ENCODE measurements at regions not wholly inside any gene's neighbourhood (a gene's known extent, or its start where the extent isn't known, plus 50 kb on each side); places are given as distances from the start of the nearest gene placed in this dataset.

- no peak for TF ChIP-seq EZH2 (optimal IDR thresholded peaks at IDR 0.05; ENCODE audit: low read depth, low read length)
- TF ChIP-seq, protein P1, sequence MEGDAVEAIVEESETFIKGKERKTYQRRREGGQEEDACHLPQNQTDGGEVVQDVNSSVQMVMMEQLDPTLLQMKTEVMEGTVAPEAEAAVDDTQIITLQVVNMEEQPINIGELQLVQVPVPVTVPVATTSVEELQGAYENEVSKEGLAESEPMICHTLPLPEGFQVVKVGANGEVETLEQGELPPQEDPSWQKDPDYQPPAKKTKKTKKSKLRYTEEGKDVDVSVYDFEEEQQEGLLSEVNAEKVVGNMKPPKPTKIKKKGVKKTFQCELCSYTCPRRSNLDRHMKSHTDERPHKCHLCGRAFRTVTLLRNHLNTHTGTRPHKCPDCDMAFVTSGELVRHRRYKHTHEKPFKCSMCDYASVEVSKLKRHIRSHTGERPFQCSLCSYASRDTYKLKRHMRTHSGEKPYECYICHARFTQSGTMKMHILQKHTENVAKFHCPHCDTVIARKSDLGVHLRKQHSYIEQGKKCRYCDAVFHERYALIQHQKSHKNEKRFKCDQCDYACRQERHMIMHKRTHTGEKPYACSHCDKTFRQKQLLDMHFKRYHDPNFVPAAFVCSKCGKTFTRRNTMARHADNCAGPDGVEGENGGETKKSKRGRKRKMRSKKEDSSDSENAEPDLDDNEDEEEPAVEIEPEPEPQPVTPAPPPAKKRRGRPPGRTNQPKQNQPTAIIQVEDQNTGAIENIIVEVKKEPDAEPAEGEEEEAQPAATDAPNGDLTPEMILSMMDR (IDR thresholded peaks at IDR 0.05; ENCODE audit: low read length) = no peak
Measured at GRCh38 chr3:6120786-6121185, 740.1 kb upstream of the GRM7 start.
